GM12864 (cell line): ENCODE measurements at regions not wholly inside any gene's neighbourhood (a gene's known extent, or its start where the extent isn't known, plus 50 kb on each side); places are given as distances from the start of the nearest gene placed in this dataset.
"Not testable (repeated sequence)": the region's sequence is repeated elsewhere in the genome, so short reads cannot be mapped to it uniquely, and the experiment has no call there.

ENCODE experiments used
- DNase-seq: peaks from one replicate; pipeline ENCODE4 v3.0.0-alpha.2; 2011; ENCODE audit warnings: low read depth
- H3K4me3 ChIP-seq: 2 replicates; pipeline ENCODE4 v1.5.1; 2011; ENCODE audit warnings: mild to moderate bottlenecking, low read depth, low read length, control low read depth
- CTCF ChIP-seq: IDR thresholded peaks from 2 replicates; pipeline ENCODE4 v1.5.1; 2011; ENCODE audit warnings: low read depth, mild to moderate bottlenecking, moderate library complexity, low read length, control low read depth, inconsistent platforms; ENCODE audit errors: missing control alignments

DNA sequence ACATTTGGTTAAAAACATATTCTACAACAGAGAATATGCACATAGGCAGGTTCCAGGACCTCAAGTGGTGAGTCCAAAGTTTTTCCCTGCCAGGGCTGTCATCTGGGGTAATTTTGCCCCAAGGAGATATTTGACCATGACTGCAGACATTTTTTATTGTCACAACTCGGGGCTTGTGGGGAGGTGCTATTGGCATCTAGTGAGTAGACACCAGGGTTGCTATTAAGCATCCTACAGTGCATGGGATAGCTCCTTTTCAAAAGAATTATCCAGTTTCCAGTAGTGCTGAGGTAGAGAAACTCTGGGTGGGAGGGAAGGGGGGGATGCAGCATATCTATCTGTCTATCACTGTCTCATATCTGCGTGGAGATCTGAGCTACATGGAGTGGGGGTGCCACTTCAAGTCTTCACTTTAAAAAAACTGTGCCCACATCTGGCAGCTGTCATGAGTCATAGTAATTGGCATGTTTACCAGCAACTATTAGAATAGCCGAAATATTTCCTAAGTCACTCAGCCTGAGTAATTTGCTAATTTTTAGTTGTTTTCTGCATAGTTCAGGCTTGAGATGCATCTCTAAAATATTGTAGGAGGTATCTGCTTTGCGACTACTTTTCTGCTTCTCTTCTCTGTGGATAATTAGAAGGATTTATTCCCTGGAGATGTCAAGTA is 254.0 kb upstream of the RBMS1 start:
- no peak for DNase-seq
- TF ChIP-seq CTCF: no peak

DNA sequence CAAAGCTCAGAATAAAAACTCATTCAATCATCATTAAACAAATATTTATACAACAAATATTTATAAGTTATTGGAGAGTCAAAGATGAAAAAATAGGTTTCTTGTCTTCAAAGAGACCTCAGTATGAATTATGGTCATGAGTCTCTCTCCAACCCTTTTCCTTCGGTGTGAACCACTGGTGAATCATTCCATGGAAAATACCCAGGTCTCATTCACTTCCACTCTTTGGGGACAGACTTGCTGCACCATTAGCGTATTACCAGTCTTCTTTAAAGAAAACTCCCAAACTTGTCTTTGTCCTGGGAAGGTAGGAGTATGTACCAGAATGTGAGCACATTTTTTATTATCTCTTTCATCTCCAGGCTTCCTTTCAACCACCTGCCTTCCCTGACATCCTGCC is 257.4 kb upstream of the RBMS1 start:
- no peak for TF ChIP-seq CTCF
- no peak for DNase-seq
- H3K4me3 ChIP-seq: no peak overlapping the region

More for the DNA sequence above, 254.0 kb upstream of the RBMS1 start:
- H3K4me3 ChIP-seq: no peak overlapping the region

DNA sequence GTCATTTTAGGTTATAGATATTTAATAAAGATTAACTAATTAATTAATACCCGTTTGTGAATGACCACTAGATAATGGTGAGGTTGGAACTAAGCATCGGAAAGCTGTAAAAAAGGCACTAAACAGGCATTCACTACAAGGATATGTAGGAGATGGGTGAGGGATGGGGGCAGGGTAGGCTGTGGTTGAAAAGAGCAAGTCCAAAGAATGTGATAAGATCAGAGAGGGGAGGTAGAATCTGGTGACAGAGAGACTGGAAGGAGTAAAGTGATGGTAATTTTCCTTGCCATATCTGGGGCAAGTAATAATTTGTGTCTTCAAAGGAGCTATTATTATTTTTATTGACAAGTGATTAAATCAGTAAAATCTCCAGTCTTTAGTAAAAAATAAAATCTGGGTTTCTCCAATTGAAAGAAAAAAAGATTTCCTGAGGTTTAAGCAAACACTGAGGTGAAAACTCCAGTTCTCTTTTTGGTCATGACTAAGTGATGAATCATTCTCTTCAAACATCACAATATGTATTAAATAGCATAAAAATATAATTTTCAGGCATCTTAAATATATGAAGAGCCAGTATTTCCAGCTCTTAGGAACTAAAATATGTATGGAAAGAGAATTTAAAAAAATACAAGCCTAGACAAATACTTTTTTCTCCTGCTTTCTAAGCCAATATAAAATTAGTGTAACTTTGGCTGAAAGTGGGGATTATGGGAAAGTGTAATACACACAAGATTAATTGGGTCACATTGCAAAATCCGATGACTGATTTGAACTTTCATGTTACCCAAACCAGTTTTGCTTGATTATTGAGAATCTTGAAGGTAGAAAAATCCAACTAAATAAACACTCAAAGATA is 259.1 kb upstream of the RBMS1 start:
- no peak for TF ChIP-seq CTCF
- DNase-seq: no peak
- no peak overlapping the region for H3K4me3 ChIP-seq

GRCh38 chr2:160753331-160753654 is 259.7 kb upstream of the RBMS1 start:
- no peak for DNase-seq
- H3K4me3 ChIP-seq: no peak overlapping the region
- no peak for TF ChIP-seq CTCF

GRCh38 chr2:160753960-160754359 is 260.4 kb upstream of the RBMS1 start:
- no peak for TF ChIP-seq CTCF
- no peak for DNase-seq
- no peak overlapping the region for H3K4me3 ChIP-seq

DNA sequence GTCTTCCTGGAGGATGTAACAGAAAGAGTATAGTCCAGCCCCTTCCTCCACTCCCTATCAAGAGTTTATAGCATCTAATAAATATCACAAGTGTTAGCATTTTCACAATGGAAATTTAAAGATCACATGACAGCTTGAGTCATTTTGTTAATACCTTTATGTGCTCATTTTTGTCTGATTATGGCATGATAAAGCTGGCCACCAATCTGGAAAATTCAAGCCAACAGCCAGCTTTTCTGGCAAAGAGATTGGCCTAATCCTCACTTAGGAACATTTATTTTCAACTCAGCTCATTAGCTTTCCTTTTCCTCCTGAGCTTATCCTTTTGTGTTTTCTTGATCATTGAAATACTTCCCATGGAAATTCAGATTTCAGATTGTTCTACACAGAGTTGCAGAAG is 262.9 kb upstream of the RBMS1 start:
- no peak for DNase-seq
- TF ChIP-seq CTCF: no peak

DNA sequence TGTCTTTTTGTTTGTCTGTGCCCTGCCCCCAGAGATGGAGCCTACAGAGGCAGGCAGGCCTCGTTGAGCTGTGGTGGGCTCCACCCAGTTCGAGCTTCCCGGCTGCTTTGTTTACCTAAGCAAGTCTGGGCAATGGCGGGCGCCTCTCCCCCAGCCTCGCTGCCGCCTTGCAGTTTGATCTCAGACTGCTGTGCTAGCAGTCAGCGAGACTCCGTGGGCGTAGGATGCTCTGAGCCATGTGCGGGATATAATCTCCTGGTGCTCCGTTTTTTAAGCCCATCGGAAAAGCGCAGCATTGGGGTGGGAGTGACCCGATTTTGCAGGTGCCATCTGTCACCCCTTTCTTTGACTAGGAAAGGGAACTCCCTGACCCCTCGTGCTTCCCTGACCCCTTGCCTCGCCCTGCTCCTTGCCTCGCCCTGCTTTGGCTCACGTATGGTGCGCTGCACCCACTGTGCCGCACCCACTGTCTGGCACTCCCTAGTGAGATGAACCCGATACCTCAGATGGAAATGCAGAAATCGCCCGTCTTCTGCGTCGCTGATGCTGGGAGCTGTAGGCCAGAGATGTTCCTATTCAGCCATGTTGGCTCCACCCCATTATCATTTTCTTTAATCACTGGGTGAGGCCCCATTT is 269.0 kb upstream of the RBMS1 start:
- H3K4me3 ChIP-seq, DNase-seq: not testable (repeated sequence)

More for the DNA sequence above, 262.9 kb upstream of the RBMS1 start:
- no peak overlapping the region for H3K4me3 ChIP-seq
